ENCODE measurements at regions not wholly inside any gene's neighbourhood (a gene's known extent, or its start where the extent isn't known, plus 50 kb on each side); places are given as distances from the start of the nearest gene placed in this dataset.
"Not testable (repeated sequence)": the region's sequence is repeated elsewhere in the genome, so short reads cannot be mapped to it uniquely, and the experiment has no call there.

GRCh38 chr4:31682796-31683195 is 962.6 kb downstream of the PCDH7 start:
- DNase-seq, result no peak

DNA sequence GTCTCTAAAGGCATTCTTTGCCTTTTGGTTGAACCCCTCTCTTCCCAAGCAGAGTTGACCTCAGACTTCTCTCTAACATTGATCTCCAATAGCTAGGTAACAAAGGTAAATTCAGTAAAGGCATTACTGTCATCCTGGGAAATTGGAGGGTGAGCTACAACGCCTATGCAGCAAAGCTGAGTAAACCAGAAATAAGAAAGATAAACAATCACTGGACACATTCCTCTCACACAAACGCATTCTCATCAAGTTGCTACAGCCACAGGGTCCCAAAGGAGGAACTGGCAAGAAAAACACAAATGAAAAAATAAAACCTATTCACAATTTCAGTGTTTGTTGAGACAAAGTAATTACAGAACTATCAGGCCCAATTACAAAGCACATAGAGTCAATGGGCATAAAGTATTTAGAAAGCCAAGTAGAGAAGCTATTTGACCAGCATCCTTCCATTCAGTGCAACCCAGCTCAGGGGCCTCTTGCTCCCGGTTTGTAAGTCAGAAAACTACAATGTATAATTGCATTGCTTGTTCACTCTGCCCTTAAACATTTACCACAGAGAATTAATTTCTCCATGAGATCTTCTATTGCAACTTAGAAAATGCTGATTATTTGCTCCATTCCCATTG is 967.7 kb downstream of the PCDH7 start:
- DNase-seq, result no peak

DNA sequence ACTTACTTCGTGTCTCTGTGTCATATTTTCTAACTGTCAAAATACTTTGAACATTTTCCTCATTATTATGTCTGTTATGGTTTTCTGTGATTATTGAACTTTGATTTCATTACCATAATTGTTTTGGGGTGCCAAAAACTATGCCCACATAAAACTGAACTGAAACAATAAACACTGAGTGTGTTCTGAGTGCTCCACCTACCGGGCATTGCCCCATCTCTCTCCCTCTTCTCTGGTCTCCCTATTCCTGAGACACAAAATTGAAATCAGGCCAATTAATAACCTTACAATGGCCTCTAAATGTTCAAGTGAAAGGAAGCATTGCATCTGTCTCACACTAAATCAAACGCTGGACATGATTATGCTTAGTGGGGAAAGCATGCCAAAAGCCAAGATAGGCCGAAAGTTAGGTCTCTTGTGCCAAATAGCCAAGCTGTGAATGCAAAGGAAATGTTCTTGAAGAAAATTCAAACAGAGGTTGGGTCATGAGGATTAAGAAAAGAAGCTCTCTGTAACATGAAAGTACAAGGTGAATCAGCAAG is 972.3 kb downstream of the PCDH7 start:
- no peak for DNase-seq

- DNase-seq, result no peak
Observed at GRCh38 chr4:31701256-31701655, 981.1 kb downstream of the PCDH7 start.

- no peak for DNase-seq
Observed at GRCh38 chr4:31702326-31702725, 982.2 kb downstream of the PCDH7 start.

GRCh38 chr4:31714238-31714637 is 994.1 kb downstream of the PCDH7 start:
- DNase-seq, result no peak

DNA sequence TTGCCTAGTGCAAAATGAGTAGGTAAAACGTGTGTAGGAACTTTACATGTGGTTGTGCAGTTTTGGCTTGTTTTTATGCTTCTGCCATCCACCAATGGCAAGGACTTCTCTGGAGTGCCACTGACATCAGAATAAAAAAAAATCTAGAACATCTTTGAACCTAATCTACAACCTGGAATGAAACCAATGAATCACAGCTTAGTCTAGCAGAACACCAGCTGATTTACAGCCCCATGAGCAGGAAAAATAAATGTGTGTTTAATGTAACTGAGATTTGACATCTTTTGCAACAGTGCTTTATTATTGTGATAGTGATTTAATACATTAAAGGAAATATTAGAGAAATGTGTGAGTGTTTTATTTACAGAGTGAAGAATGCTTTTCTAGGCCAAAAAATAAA is 995.1 kb downstream of the PCDH7 start:
- DNase-seq, result no peak

DNA sequence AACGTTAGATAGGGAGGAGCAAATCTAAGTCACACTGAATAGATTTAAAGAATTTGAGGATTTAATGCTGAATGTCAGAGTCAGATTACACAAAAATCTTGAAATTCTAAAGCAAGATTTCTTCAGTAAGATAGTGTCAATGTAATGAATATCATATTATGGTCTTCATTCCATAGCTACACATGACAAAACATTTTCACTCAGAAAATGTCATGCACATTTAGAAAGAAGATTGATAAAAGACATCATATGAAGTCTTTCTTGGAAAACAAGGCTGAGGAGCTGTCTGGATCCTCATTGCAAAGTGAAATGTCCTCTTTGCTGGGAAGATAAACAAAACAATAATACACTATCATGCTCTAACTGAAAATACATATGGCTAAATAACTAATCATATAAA is 1006.9 kb downstream of the PCDH7 start:
- no peak for DNase-seq

DNA sequence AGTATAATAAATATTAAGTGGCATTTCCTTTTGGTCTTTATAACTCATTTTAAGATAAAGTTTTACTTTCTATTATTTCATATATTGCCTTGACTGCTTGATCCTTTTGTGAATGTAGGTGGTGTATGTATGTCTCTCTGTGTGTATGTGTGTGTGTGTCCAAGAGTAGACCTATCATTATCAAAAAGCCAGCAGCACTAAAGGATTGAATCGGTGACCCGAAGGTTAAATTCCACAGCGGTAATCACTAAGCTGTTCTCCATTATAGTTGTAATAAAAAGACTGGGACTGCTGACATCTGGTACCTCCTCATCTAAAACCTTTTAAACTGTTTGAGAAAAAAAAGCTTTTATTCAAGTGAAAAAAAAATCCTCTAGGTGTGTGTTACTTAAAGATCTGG is 1014.8 kb downstream of the PCDH7 start:
- DNase-seq, result no peak

- DNase-seq, result no peak
Observed at GRCh38 chr4:31737419-31737818, 1017.2 kb downstream of the PCDH7 start.

GRCh38 chr4:31741326-31741725 is 1021.2 kb downstream of the PCDH7 start:
- DNase-seq, result no peak

DNA sequence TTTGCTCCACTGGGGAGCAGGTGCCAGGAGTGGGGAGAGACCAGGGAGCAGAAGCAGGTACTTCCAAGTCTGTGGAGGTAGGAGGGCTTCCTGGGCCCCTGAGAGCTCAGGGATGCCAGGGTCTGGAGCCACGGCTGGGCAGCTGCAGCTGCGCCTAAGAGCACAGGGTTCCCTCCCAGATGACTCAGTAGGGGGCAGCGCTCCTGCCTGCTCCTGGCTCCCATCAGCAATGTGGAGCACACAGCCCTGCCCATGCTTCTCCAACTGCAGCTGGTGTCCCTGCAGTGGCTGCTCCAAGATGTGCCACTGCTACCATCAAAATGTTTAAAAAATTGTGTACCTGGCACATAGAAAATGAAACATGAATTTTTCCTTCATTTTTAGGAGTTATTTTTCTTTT is 1028.2 kb downstream of the PCDH7 start:
- no peak for DNase-seq

DNA sequence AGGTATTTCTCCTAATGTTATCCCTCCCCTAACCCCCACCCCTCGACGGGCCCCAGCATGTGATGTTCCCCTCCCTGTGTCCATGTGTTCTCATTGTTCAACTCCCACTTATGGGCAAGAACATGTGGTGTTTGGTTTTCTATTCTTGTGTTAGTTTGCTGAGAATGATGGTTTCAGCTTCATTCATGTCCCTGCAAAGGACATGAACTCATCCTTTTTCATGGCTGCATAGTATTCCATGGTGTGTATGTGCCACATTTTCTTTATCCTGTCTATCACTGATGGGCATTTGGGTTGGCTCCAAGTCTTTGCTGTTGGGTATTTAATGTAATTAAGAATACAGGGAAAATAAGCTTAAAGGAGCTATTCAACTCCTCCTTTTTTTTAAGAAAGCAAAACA is 1030.4 kb downstream of the PCDH7 start:
- not testable (repeated sequence) for DNase-seq

- no peak for DNase-seq
Observed at GRCh38 chr4:31755751-31756150, 1035.6 kb downstream of the PCDH7 start.

DNA sequence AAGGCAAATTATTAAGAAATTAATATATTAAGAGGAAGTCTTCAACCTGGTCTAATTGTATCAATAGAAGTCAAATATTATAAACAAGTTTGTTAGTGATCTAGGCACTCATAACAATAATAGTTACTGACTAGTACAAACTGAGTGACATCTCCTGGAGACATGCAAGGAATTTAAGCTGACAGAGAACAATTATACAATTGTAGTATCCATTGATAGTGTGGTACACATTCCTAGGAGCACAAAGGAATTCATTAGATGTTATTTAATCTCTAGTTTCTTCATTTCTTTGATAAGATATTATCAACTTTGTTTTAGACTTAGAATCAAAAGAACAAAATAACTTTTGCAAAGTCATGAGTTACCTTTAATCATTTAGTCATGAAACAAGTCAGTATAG is 1048.6 kb downstream of the PCDH7 start:
- DNase-seq, result no peak

GRCh38 chr4:31783311-31783710 is 1063.1 kb downstream of the PCDH7 start:
- DNase-seq, result no peak

DNA sequence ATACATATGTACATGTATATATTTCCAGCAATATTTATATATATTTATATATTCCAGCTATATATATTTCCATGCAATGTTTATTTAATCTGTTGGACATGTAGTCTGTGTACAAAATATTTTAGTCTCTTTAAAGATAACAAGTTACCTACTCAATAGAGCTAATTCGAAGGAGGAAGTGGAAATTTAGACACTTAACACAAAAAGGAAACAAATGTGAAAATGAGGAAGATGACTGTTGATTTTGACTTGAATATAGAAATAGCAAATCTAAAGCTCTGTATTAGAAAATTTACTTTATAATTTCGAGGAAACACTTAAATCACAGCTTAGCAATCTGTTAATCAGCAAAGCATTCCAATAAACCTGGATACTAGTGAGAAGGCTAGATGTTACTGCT is 1064.4 kb downstream of the PCDH7 start:
- DNase-seq, result no peak

GRCh38 chr4:31787701-31788100 is 1067.5 kb downstream of the PCDH7 start:
- no peak for DNase-seq

DNA sequence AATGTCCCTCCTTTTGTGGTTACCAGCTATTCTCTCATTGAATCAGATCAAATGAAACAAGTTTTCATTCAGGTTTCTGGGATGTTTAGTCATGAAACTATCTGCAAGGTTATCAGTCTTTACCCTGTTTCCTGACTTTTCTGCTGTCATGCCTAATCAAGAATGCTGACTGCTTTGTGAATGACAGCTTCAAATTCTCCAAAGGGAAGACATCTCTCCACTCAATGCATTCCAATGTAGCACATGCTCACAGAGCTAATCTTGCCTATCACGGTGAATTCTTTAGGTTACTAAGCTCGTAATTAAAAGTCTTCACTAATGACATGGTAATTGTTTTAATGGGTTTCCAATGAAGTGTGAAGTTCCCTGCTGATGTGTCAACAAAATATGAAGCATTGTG is 1068.5 kb downstream of the PCDH7 start:
- no peak for DNase-seq

DNA sequence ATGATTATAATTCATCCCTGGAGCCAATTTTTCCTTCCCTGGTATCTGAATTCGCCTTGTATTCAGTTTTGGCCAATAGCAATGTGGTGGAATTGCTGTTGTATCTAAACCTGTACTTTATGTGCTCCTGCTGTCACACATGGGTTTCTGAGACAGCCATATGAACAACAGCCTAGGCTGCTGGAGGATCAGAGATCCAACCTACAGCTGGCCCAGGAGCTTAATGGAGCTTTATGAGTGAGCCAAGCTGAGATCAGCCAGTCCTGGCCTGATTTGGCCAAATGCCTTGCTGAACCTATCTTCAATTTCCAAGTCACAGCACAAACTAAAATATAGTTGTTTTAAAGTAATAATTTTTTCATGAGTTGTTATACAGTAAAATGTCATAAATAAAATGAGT is 1071.5 kb downstream of the PCDH7 start:
- DNase-seq, result no peak

DNA sequence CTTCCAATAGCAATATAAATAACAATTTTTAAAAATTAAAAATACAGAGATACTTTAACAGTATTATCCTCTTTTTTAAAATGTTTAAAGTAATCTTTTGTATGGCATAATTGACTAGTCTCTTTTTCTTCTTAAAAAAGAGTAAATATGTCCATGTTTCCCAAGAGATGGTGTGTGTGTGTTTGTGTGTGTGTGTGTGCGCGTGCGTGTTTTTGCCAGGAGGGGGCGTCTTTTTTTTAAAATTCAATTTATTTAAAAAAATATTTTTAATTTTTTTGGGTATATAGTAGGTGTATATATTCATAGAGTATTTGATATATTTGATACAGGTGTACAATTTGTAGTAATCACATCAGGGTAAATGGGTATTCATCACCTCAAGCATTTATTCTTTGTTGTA is 1073.7 kb downstream of the PCDH7 start:
- no peak for DNase-seq

DNA sequence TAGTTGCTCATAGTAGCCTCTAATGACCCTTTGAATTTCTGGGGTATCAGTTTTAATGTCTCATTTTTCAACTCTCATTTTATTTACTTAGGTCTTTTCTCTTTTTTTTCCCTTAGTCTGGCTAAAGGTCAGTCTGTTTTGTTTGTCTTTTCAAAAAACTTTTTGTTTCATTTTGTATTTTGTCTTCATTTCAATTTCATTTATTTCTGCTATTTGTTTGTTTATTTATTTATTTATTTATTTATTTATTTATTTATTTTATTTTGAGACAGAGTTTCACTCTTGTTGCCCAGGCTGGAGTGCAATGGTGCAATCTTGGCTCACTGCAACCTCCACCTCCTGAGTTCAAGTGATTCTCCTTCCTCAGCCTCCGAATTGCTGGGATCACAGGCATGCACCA is 1076.9 kb downstream of the PCDH7 start:
- not testable (repeated sequence) for DNase-seq

GRCh38 chr4:31803526-31804195 is 1083.5 kb downstream of the PCDH7 start:
- DNase-seq, result no peak

DNA sequence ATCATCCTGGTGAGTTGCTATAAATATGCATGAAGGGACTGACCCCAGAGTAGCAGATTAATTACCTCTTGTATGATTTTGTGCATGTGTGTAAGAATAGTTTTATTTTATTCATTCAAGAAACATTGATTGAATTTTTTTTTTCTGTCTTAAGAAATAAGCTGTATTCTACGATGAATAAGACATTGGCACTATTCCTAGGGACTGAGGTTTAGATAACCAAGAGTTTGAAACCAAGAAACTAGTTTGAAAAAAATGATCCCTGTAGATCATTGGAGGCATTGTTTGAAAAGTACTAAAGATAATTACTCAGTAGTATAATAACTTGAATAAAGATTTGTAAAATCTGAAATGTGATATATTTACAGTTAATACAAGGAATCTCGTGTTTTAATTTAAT is 1086.9 kb downstream of the PCDH7 start:
- DNase-seq, result no peak

- DNase-seq, result no peak
Observed at GRCh38 chr4:31844350-31844749, 1124.2 kb downstream of the PCDH7 start.
